Panc1 (cell line): ENCODE measurements at regions not wholly inside any gene's neighbourhood (a gene's known extent, or its start where the extent isn't known, plus 50 kb on each side); places are given as distances from the start of the nearest gene placed in this dataset.

Experiments used
- ATAC-seq: fragments of 200-7000 bp; cut with Tn5 transposase; 2 replicates; pipeline ENCODE4 v1.9.1; 2020; ENCODE audit warnings: mild to moderate bottlenecking, moderate library complexity
- BruUV-seq: library from RNA; stranded (reverse); fragments of 400-500 nt; replicated peaks from 2 replicates; lab custom pipeline; 2021; lab: Mats Ljungman, UMichigan
- CTCF ChIA-PET: fragments of 300-600 bp; sonication (Branson Sonifier 250); formaldehyde crosslinking; loops from one replicate; lab custom pipeline; 2022; ENCODE audit warnings: antibody characterized with exemption; lab: Charles Lee
- POLR2A ChIA-PET: fragments of 300-600 bp; sonication (Branson Sonifier 250); formaldehyde crosslinking; loops from one replicate; lab custom pipeline; 2022; ENCODE audit warnings: antibody characterized with exemption; lab: Charles Lee
- DNase-seq: peaks from one replicate; pipeline ENCODE4 v3.0.0-alpha.2; 2010; ENCODE audit warnings: low read depth, low spot score
- H3K27ac ChIP-seq: 2 replicates; pipeline ENCODE4 v1.5.1; 2011; ENCODE audit warnings: mild to moderate bottlenecking, low read length, inconsistent platforms
- H3K27me3 ChIP-seq: fragments of 200-500 bp; sonication (Bioruptor generic); 2 replicates; pipeline ENCODE4 v1.6.0; 2014; ENCODE audit warnings: low read length, inconsistent platforms; ENCODE audit not compliant: control insufficient read depth, insufficient read depth
- H3K36me3 ChIP-seq: fragments of 200-500 bp; sonication (Bioruptor generic); 2 replicates; pipeline ENCODE4 v1.5.1; 2014; ENCODE audit warnings: inconsistent platforms, mild to moderate bottlenecking, low read length, moderate library complexity; ENCODE audit not compliant: control insufficient read depth, insufficient read depth
- H3K4me1 ChIP-seq: 2 replicates; pipeline ENCODE4 v1.5.1; 2011; ENCODE audit warnings: inconsistent platforms, mild to moderate bottlenecking, low read length, moderate library complexity; ENCODE audit not compliant: control insufficient read depth, insufficient read depth
- H3K4me3 ChIP-seq, 2 experiments: 2 replicates each; pipeline ENCODE4 v1.5.1; 2011 to 2012; ENCODE audit warnings: low read depth in 2 of 2, low read length in 2 of 2, mild to moderate bottlenecking in 2 of 2, inconsistent platforms in 1 of 2, moderate library complexity in 1 of 2
- H3K9me3 ChIP-seq: fragments of 200-500 bp; sonication (Bioruptor generic); 2 replicates; pipeline ENCODE4 v1.5.1; 2014; ENCODE audit warnings: low read depth, mild to moderate bottlenecking, inconsistent platforms, low read length, moderate library complexity; ENCODE audit not compliant: control insufficient read depth, insufficient read depth
- CTCF ChIP-seq: fragments of 450-650 bp; IDR thresholded peaks from 2 replicates; pipeline ENCODE4 v1.5.1; 2017; ENCODE audit warnings: mild to moderate bottlenecking
- POLR2AphosphoS5 ChIP-seq: IDR thresholded peaks from 2 replicates; pipeline ENCODE4 v1.6.1; 2012; ENCODE audit warnings: mild to moderate bottlenecking, low read depth, low read length, moderate library complexity
- SIN3A ChIP-seq: IDR thresholded peaks from 2 replicates; pipeline ENCODE4 v1.6.1; 2012; ENCODE audit warnings: low read depth, mild to moderate bottlenecking, low read length, moderate library complexity, borderline replicate concordance; ENCODE audit not compliant: insufficient read depth
- TCF7L2 ChIP-seq: IDR thresholded peaks from 2 replicates; pipeline ENCODE4 v1.6.1; 2011; ENCODE audit warnings: mild to moderate bottlenecking, low read depth, low read length, inconsistent platforms
- in situ Hi-C: cut with HindIII; loops from 2 replicates; pipeline ENCODE4 v1.10.0; 2016; ENCODE audit warnings: low sequenced_read_pairs, low pct_unique_long_range_greater_than_20kb
- intact Hi-C: fragments of 100-400 bp; cut with micrococcal nuclease; formaldehyde crosslinking; loops from one replicate; pipeline ENCODE4 v1.10.0; 2022; ENCODE audit not compliant: unreplicated experiment
- TF ChIP-seq, protein P1 (sequence below), 2 experiments: IDR thresholded peaks; 2 replicates each; pipeline ENCODE4 v1.6.1; 2011 to 2012; ENCODE audit warnings: low read depth in 2 of 2, control low read depth in 1 of 2, low read length in 1 of 2, mild to moderate bottlenecking in 1 of 2, moderate library complexity in 1 of 2; ENCODE audit not compliant: insufficient read depth in 1 of 2

GRCh38 chr12:25018146-25018545 lies 69.2 kb upstream of the BCAT1 start:
- in situ Hi-C loops (no loop called here), intact Hi-C loops (no loop called here)
- ChIA-PET POLR2A (no interaction called here), CTCF (no interaction called here)
- no peaks in the 10 kb centered on the region for H3K9me3 ChIP-seq
- ATAC-seq (no peak), DNase-seq (no peak)
- no peaks in the 10 kb centered on the region for H3K4me1 ChIP-seq
- no TSS peak for BruUV-seq
- no peaks in the 10 kb centered on the region for H3K36me3 ChIP-seq
- H3K27me3 ChIP-seq = peaks cover 4% of the 10 kb centered on the region; the same call in 1 of the 2 replicates
- no peak overlapping the region for H3K27ac ChIP-seq
- no peak overlapping the region for H3K4me3 ChIP-seq
- TF ChIP-seq POLR2AphosphoS5 (no peak), CTCF (no peak), TCF7L2 (no peak), SIN3A (no peak)
- TF ChIP-seq, protein P1, sequence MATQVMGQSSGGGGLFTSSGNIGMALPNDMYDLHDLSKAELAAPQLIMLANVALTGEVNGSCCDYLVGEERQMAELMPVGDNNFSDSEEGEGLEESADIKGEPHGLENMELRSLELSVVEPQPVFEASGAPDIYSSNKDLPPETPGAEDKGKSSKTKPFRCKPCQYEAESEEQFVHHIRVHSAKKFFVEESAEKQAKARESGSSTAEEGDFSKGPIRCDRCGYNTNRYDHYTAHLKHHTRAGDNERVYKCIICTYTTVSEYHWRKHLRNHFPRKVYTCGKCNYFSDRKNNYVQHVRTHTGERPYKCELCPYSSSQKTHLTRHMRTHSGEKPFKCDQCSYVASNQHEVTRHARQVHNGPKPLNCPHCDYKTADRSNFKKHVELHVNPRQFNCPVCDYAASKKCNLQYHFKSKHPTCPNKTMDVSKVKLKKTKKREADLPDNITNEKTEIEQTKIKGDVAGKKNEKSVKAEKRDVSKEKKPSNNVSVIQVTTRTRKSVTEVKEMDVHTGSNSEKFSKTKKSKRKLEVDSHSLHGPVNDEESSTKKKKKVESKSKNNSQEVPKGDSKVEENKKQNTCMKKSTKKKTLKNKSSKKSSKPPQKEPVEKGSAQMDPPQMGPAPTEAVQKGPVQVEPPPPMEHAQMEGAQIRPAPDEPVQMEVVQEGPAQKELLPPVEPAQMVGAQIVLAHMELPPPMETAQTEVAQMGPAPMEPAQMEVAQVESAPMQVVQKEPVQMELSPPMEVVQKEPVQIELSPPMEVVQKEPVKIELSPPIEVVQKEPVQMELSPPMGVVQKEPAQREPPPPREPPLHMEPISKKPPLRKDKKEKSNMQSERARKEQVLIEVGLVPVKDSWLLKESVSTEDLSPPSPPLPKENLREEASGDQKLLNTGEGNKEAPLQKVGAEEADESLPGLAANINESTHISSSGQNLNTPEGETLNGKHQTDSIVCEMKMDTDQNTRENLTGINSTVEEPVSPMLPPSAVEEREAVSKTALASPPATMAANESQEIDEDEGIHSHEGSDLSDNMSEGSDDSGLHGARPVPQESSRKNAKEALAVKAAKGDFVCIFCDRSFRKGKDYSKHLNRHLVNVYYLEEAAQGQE (IDR thresholded peaks at IDR 0.05; ENCODE audit: insufficient read depth in 1 of 2, low read depth in 2 of 2, low read length in 1 of 2) = no peak

- Histone ChIP-seq H3K27ac (no peak overlapping the region), H3K9me3 (no peaks in the 10 kb centered on the region), H3K36me3 (no peaks in the 10 kb centered on the region), H3K27me3 (peaks cover 4% of the 10 kb centered on the region; the same call in 1 of the 2 replicates), H3K4me1 (no peaks in the 10 kb centered on the region), H3K4me3 (no peak overlapping the region)
- ChIA-PET CTCF (no interaction called here), POLR2A (no interaction called here)
- BruUV-seq = no TSS peak
- TF ChIP-seq, protein P1 (IDR thresholded peaks at IDR 0.05; ENCODE audit: insufficient read depth in 1 of 2, low read depth in 2 of 2, low read length in 1 of 2) = no peak
- TF ChIP-seq SIN3A (no peak), TCF7L2 (no peak), CTCF (no peak), POLR2AphosphoS5 (no peak)
- DNase-seq (no peak), ATAC-seq (no peak)
- in situ Hi-C loops (no loop called here), intact Hi-C loops (no loop called here)
Measured at GRCh38 chr12:25017336-25017735, 68.4 kb upstream of the BCAT1 start.
